Ovary (tissue), 3 donors: ENCODE measurements at regions not wholly inside any gene's neighbourhood (a gene's known extent, or its start where the extent isn't known, plus 50 kb on each side); places are given as distances from the start of the nearest gene placed in this dataset.
"Not testable (repeated sequence)": the region's sequence is repeated elsewhere in the genome, so short reads cannot be mapped to it uniquely, and the experiment has no call there.

Experiments used
- CTCF ChIP-seq, 3 donors: fragments of 450-650 bp in 2 of 3; fragments of 200-600 bp in 1 of 3; IDR thresholded peaks; one replicate each; pipeline versions ENCODE4 v1.5.1 to v1.8.0; 2016 to 2022; ENCODE audit warnings: antibody characterized with exemption in 3 of 3, mild to moderate bottlenecking in 1 of 3
- EP300 ChIP-seq: sonication (generic); formaldehyde crosslinking; IDR thresholded peaks from one replicate; pipeline ENCODE4 v1.6.1; 2017; ENCODE audit warnings: antibody characterized with exemption
- POLR2A ChIP-seq: fragments of 450-650 bp; IDR thresholded peaks from one replicate; pipeline ENCODE4 v1.6.1; 2017; ENCODE audit warnings: antibody characterized with exemption, mild to moderate bottlenecking, moderate library complexity
- donor health status: DM: no; HTN: no; CAD: no.

- TF ChIP-seq CTCF (IDR thresholded peaks at IDR 0.05); POLR2A; EP300: not testable (repeated sequence)
Measured at GRCh38 chr1:149664624-149665023, 81.0 kb downstream of the PPIAL4C start.
